GM12873 (cell line): ENCODE measurements at regions not wholly inside any gene's neighbourhood (a gene's known extent, or its start where the extent isn't known, plus 50 kb on each side); places are given as distances from the start of the nearest gene placed in this dataset.

Experiments used
- TF ChIP-seq, protein P1 (sequence below): IDR thresholded peaks from 2 replicates; pipeline ENCODE4 v1.5.1; 2012; ENCODE audit warnings: low read depth, mild to moderate bottlenecking, moderate library complexity, low read length, control low read depth; ENCODE audit not compliant: insufficient read depth; ENCODE audit errors: missing control alignments

DNA sequence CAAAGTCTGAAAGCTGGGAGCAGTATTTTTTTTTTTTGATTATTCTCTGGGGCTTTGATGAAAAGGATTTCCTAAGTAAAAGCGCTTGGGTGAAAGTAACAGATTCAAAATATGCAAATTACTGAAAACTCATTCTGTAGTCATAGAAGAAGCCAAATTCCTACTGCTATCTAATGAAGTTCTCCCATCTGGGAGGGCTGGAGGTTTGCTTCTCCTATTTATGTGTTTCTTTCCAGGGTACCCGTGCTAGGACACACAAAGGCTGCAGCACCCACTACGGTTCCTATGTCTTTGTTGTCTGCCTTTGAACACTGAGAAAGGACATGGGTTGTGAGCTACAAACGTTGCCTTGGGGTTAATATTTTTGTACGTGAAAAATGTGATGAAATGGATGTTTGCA lies 324.7 kb upstream of the KAZN start:
- TF ChIP-seq, protein P1, sequence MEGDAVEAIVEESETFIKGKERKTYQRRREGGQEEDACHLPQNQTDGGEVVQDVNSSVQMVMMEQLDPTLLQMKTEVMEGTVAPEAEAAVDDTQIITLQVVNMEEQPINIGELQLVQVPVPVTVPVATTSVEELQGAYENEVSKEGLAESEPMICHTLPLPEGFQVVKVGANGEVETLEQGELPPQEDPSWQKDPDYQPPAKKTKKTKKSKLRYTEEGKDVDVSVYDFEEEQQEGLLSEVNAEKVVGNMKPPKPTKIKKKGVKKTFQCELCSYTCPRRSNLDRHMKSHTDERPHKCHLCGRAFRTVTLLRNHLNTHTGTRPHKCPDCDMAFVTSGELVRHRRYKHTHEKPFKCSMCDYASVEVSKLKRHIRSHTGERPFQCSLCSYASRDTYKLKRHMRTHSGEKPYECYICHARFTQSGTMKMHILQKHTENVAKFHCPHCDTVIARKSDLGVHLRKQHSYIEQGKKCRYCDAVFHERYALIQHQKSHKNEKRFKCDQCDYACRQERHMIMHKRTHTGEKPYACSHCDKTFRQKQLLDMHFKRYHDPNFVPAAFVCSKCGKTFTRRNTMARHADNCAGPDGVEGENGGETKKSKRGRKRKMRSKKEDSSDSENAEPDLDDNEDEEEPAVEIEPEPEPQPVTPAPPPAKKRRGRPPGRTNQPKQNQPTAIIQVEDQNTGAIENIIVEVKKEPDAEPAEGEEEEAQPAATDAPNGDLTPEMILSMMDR, result no peak

DNA sequence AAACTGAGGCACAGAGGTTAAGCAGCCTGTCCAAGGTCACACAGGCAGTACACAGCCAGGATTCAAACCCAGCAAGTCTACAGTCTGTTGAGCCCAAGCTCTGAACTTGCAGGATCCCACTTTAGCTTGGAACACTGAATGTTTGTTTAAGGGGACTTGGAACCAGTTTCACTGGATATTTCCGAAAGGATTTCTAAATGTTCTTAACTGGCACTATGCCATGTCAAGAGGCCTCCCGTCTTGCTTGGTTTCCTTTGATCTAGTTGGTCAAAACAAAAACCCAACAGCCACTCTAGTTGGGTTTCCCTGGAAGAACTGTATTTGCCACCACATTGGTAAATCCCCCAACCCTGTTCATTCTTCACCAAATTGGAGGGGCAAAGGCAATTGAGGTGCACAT lies 317.6 kb upstream of the KAZN start:
- TF ChIP-seq, protein P1, result no peak

DNA sequence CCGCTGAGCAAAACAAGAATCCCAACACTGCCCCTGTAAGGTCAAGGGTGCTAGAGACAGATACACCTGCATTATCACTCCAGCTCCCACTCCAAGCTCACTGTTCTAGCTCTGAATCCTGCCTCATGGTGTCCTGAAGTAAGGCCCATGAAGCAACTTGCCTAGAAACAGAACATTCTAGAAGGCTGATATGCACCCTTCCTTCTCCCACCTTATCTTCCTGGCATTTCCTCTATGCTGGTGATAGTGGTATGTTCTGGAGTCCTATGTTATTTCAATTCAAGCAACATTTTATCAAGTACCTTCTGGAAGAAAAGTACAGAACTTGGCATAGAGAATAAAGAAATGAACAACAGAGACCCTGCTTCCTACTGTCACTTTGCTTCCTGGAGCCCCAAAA lies 317.1 kb upstream of the KAZN start:
- TF ChIP-seq, protein P1, result no peak

DNA sequence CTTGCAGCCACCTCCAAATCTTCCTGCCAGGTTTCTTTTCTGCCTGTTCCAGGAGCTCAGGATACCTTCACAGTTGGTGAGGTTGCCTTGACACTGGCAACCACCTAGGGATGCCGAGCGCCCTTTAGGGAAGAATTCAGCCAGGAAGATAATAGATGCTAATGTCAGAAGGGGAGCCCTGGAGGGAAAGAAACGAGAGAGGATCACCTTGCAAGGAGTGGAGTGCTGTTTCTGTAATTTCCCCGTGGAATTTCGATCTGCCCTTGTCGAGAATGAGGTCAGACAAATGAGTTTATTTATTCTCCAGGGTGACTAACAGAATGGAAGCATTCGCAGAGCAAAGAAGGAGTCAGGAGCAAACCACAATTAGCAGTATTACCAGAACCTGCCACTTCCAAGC lies 315.8 kb upstream of the KAZN start:
- TF ChIP-seq, protein P1, result no peak

DNA sequence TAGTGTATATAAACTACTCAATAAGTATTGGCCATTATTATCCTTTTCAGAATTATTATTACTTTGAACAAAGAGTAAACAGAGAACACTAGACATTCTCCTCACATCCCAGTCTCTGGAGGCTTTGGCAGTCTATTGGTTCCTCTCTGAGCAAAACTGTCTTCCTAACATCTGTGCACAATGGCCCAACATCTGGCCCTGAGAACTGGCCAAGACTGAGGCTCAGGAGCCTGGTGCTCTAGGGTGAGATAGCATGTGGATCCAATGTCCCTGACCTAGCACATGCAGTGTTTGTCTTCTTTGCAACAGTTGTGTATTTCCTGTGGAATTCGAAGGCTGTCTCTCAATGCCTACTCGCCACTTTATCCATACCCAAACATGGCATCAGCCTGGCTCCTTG lies 313.2 kb upstream of the KAZN start:
- TF ChIP-seq, protein P1, result no peak

DNA sequence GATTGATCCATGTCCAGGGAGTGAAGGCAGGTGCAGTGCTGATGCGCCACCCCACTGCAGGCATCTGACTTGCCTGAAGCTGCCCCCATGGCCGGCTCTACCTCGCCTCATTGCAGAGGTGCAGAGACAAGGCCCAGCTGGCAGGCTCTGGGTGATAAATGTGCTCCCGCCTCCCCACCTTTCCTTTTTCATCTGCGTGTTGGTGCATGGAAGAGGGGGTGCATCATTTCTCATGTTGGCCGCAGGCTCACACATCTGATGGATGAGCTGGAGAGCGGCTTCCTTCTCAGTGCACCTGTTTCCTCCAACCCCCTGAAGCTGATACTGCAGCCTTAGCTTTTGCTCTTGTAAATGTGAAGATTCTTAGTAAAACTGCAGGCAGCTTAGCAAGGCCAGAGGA lies 306.0 kb upstream of the KAZN start:
- TF ChIP-seq, protein P1, result no peak

DNA sequence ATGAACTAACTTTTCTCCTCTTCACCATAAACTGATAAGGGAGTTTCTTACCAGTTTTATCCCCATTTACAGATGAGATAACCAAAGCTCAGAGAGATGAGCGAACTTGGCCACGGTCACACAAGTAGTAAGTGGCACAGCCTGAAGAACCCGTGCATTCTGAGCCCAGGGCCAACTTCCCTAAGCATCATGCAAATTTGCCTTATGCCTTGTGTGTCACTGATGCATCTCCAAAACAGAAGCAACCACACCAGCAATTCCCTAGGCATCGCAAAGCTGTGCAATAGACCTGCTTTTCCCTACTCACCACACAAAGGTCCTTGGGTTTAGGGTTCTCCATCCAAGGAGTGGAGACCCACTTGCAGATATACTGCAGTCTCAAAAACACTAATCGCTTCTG lies 304.5 kb upstream of the KAZN start:
- TF ChIP-seq, protein P1, result no peak
